Fibroblast of lung (primary cell): ENCODE measurements at regions not wholly inside any gene's neighbourhood (a gene's known extent, or its start where the extent isn't known, plus 50 kb on each side); places are given as distances from the start of the nearest gene placed in this dataset.

Experiments
- DNase-seq, 2 donors: peaks; one replicate each; pipeline versions ENCODE4 v3.0.0 to v3.0.0-alpha.2; 2010; ENCODE audit warnings: low read depth in 2 of 2
- H2AFZ ChIP-seq: 2 replicates; pipeline ENCODE4 v1.5.1; 2012; ENCODE audit warnings: low read length, control low read depth, inconsistent platforms
- H3K27ac ChIP-seq: 2 replicates; pipeline ENCODE4 v1.5.1; 2011; ENCODE audit warnings: low read length, control low read depth; ENCODE audit not compliant: insufficient read depth
- H3K27me3 ChIP-seq: 2 replicates; pipeline ENCODE4 v1.5.1; 2011; ENCODE audit warnings: mild to moderate bottlenecking, low read length; ENCODE audit not compliant: control insufficient read depth, insufficient read depth
- H3K36me3 ChIP-seq: 2 replicates; pipeline ENCODE4 v1.5.1; 2011; ENCODE audit warnings: low read length; ENCODE audit not compliant: control insufficient read depth, insufficient read depth
- H3K4me1 ChIP-seq: 2 replicates; pipeline ENCODE4 v1.5.1; 2011; ENCODE audit warnings: low read length; ENCODE audit not compliant: control insufficient read depth, insufficient read depth; ENCODE audit errors: extremely low read depth
- H3K4me2 ChIP-seq: 2 replicates; pipeline ENCODE4 v1.5.1; 2011; ENCODE audit warnings: low read length, control low read depth; ENCODE audit not compliant: insufficient read depth; ENCODE audit errors: extremely low read depth
- H3K4me3 ChIP-seq, 4 experiments: fragments of 200-600 bp in 1 of 4; sonication (generic) in 1 of 4; replicated peaks in 1 of 4; 2 replicates each; pipeline ENCODE4 v1.5.1; 2011 to 2016; ENCODE audit warnings: low read length in 4 of 4, low read depth in 3 of 4, mild to moderate bottlenecking in 3 of 4, control low read depth in 2 of 4, inconsistent platforms in 1 of 4, mixed read lengths in 1 of 4; ENCODE audit not compliant: insufficient read depth in 1 of 4; ENCODE audit errors: control extremely low read depth in 1 of 4
- H3K79me2 ChIP-seq: 2 replicates; pipeline ENCODE4 v1.5.1; 2012; ENCODE audit warnings: mild to moderate bottlenecking, low read length, inconsistent platforms; ENCODE audit not compliant: control insufficient read depth, insufficient read depth
- H3K9ac ChIP-seq: 2 replicates; pipeline ENCODE4 v1.5.1; 2011; ENCODE audit warnings: mild to moderate bottlenecking, low read length, control low read depth; ENCODE audit not compliant: insufficient read depth
- H3K9me3 ChIP-seq: 2 replicates; pipeline ENCODE4 v1.5.1; 2012; ENCODE audit warnings: low read depth, low read length; ENCODE audit not compliant: control insufficient read depth, insufficient read depth
- H4K20me1 ChIP-seq: 2 replicates; pipeline ENCODE4 v1.5.1; 2011; ENCODE audit warnings: low read length; ENCODE audit not compliant: control insufficient read depth, insufficient read depth; ENCODE audit errors: extremely low read depth
- EZH2 ChIP-seq: IDR thresholded peaks from 2 replicates; pipeline ENCODE4 v1.5.1; 2012; ENCODE audit warnings: low read length, control low read depth, mild to moderate bottlenecking; ENCODE audit errors: missing control alignments
- TF ChIP-seq, protein P1 (sequence below), 2 donors: IDR thresholded peaks in 1 of 2; conservative IDR thresholded peaks in 1 of 2; 1 replicate in 1 of 2; 2 replicates in 1 of 2; pipeline ENCODE4 v1.5.1; 2011 to 2012; ENCODE audit warnings: low read length in 2 of 2, control low read depth in 1 of 2, inconsistent platforms in 1 of 2, low read depth in 1 of 2, mild to moderate bottlenecking in 1 of 2

DNA sequence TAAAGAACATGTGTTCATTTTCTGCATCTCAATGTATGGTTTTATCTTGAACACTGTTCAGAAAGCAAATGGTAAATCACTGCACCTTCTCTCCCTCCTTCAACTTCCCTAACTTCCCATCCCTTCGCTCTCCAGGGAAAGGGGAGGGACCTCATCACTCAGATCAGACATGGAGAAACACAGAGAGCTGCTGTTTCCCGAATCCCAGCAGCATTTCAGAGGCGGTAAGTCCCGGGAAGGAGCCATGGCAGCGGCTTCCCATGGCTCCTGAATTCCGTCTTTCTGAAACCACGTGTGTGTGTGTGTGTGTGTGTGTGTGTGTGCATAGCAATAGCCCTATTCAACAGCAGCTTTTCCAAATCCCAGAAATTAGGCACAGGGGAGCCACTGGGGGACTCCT is 125.4 kb upstream of the TMCC3 start:
- Histone ChIP-seq H3K27me3 (peaks cover 10% of the 10 kb centered on the region), H3K4me1 (no peaks in the 10 kb centered on the region), H3K4me3 (no peak overlapping the region), H4K20me1 (no peaks in the 10 kb centered on the region), H2AFZ (no peak overlapping the region), H3K9ac (no peak overlapping the region), H3K4me2 (no peak overlapping the region), H3K27ac (no peak overlapping the region), H3K9me3 (no peaks in the 10 kb centered on the region), H3K36me3 (no peaks in the 10 kb centered on the region), H3K79me2 (no peaks in the 10 kb centered on the region)
- no peak for DNase-seq
- no peak for TF ChIP-seq EZH2
- TF ChIP-seq, protein P1, sequence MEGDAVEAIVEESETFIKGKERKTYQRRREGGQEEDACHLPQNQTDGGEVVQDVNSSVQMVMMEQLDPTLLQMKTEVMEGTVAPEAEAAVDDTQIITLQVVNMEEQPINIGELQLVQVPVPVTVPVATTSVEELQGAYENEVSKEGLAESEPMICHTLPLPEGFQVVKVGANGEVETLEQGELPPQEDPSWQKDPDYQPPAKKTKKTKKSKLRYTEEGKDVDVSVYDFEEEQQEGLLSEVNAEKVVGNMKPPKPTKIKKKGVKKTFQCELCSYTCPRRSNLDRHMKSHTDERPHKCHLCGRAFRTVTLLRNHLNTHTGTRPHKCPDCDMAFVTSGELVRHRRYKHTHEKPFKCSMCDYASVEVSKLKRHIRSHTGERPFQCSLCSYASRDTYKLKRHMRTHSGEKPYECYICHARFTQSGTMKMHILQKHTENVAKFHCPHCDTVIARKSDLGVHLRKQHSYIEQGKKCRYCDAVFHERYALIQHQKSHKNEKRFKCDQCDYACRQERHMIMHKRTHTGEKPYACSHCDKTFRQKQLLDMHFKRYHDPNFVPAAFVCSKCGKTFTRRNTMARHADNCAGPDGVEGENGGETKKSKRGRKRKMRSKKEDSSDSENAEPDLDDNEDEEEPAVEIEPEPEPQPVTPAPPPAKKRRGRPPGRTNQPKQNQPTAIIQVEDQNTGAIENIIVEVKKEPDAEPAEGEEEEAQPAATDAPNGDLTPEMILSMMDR (conservative IDR thresholded peaks at IDR 0.05 in 1 of 2, IDR thresholded peaks at IDR 0.05 in 1 of 2; ENCODE audit: low read depth in 1 of 2, low read length in 2 of 2): no peak

DNA sequence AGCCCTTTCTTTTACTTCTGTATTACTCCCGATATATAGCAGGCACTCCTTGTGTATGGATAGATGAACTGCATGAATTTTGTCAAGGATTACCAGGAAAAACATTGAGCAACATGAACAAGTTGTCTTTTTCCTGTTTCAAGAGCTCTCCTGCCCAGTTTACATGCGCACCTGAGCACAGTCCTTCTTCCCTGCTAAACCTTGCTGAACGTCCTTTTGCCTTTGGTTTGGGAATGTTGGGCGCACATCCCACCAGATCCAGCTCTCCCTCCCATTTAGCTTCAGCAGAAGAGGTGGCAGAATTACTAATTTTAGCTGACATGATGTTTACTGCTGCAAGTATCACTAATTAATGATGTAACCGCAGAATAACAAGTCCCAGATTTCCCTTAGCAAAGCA is 121.4 kb upstream of the TMCC3 start:
- no peak for DNase-seq
- H3K36me3 ChIP-seq: no peaks in the 10 kb centered on the region
- H3K9me3 ChIP-seq: no peaks in the 10 kb centered on the region
- no peaks in the 10 kb centered on the region for H3K79me2 ChIP-seq
- H3K4me3 ChIP-seq: no peak overlapping the region
- peaks cover 8% of the 10 kb centered on the region for H3K27me3 ChIP-seq
- no peak overlapping the region for H3K27ac ChIP-seq
- no peak overlapping the region for H3K9ac ChIP-seq
- no peaks in the 10 kb centered on the region for H4K20me1 ChIP-seq
- H3K4me1 ChIP-seq: no peaks in the 10 kb centered on the region
- no peak overlapping the region for H3K4me2 ChIP-seq
- no peak overlapping the region for H2AFZ ChIP-seq
- TF ChIP-seq, protein P1 (conservative IDR thresholded peaks at IDR 0.05 in 1 of 2, IDR thresholded peaks at IDR 0.05 in 1 of 2; ENCODE audit: low read depth in 1 of 2, low read length in 2 of 2): no peak
- TF ChIP-seq EZH2: no peak

DNA sequence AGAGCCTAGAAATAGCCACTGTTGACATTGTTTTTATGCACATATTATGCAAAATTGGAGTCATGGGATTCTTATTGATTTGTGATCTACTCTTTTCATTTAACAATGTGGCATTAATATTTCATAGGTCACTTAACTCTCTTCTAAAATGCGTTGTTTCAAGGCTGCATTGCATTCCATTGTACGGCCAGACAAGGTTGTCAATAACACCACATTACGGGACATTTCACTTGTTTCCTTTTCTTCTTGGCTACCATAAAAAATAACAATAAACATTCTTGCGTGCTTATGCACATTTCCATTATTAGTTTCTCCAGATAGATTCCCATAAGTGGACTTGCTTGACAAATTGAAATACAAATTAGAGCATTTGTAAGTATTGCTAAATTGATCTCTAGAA is 120.8 kb upstream of the TMCC3 start:
- H3K36me3 ChIP-seq: no peaks in the 10 kb centered on the region
- no peaks in the 10 kb centered on the region for H3K4me1 ChIP-seq
- TF ChIP-seq, protein P1 (conservative IDR thresholded peaks at IDR 0.05 in 1 of 2, IDR thresholded peaks at IDR 0.05 in 1 of 2; ENCODE audit: low read depth in 1 of 2, low read length in 2 of 2): no peak
- no peak for TF ChIP-seq EZH2
- no peak overlapping the region for H2AFZ ChIP-seq
- H3K27me3 ChIP-seq: peaks cover 7% of the 10 kb centered on the region
- DNase-seq: no peak
- H3K9ac ChIP-seq: no peak overlapping the region
- no peaks in the 10 kb centered on the region for H4K20me1 ChIP-seq
- no peak overlapping the region for H3K27ac ChIP-seq
- H3K4me2 ChIP-seq: no peak overlapping the region
- no peak overlapping the region for H3K4me3 ChIP-seq
- H3K9me3 ChIP-seq: no peaks in the 10 kb centered on the region
- no peaks in the 10 kb centered on the region for H3K79me2 ChIP-seq
